PFSK-1 (cell line): ENCODE measurements at regions not wholly inside any gene's neighbourhood (a gene's known extent, or its start where the extent isn't known, plus 50 kb on each side); places are given as distances from the start of the nearest gene placed in this dataset.

Experiments used
- FOXP2 ChIP-seq: optimal IDR thresholded peaks from 2 replicates; pipeline ENCODE3; 2011; ENCODE audit warnings: borderline replicate concordance, control low read depth, inconsistent platforms; ENCODE audit not compliant: insufficient read depth; ENCODE audit errors: extremely low read length, extremely low read depth
- POLR2AphosphoS5 ChIP-seq: IDR thresholded peaks from 2 replicates; pipeline ENCODE4 v1.6.1; 2012; ENCODE audit warnings: low read depth, mild to moderate bottlenecking, control low read depth, low read length, moderate library complexity
- REST ChIP-seq, 2 experiments: IDR thresholded peaks; 2 replicates each; pipeline versions ENCODE4 v1.6.1 to v1.8.0; 2011 to 2012; ENCODE audit warnings: low read depth in 2 of 2, low read length in 2 of 2, control low read depth in 1 of 2, inconsistent platforms in 1 of 2, mild to moderate bottlenecking in 1 of 2, moderate library complexity in 1 of 2; ENCODE audit not compliant: insufficient read depth in 1 of 2
- SIN3A ChIP-seq: IDR thresholded peaks from 2 replicates; pipeline ENCODE4 v1.6.1; 2012; ENCODE audit warnings: mild to moderate bottlenecking, low read length, moderate library complexity, borderline replicate concordance; ENCODE audit not compliant: insufficient read depth
- TAF1 ChIP-seq: IDR thresholded peaks from 2 replicates; pipeline ENCODE4 v1.6.1; 2012; ENCODE audit warnings: low read length, control low read depth, borderline replicate concordance; ENCODE audit not compliant: insufficient read depth

GRCh38 chr10:105864854-105865253 lies 1223.8 kb downstream of the SORCS3 start:
- no peak for TF ChIP-seq FOXP2
- no peak for TF ChIP-seq REST (IDR thresholded peaks at IDR 0.05; ENCODE audit: insufficient read depth in 1 of 2, low read depth in 2 of 2, low read length in 2 of 2)
- no peak for TF ChIP-seq POLR2AphosphoS5
- TF ChIP-seq SIN3A: no peak
- no peak for TF ChIP-seq TAF1

- TF ChIP-seq FOXP2: no peak
- TF ChIP-seq SIN3A: no peak
- no peak for TF ChIP-seq POLR2AphosphoS5
- no peak for TF ChIP-seq TAF1
- no peak for TF ChIP-seq REST (IDR thresholded peaks at IDR 0.05; ENCODE audit: insufficient read depth in 1 of 2, low read depth in 2 of 2, low read length in 2 of 2)
Measured at GRCh38 chr10:105857268-105858264, 1216.5 kb downstream of the SORCS3 start.

GRCh38 chr10:105855791-105856190 lies 1214.7 kb downstream of the SORCS3 start:
- no peak for TF ChIP-seq REST (IDR thresholded peaks at IDR 0.05; ENCODE audit: insufficient read depth in 1 of 2, low read depth in 2 of 2, low read length in 2 of 2)
- no peak for TF ChIP-seq TAF1
- TF ChIP-seq POLR2AphosphoS5: no peak
- no peak for TF ChIP-seq SIN3A
- TF ChIP-seq FOXP2: no peak

- TF ChIP-seq REST (IDR thresholded peaks at IDR 0.05; ENCODE audit: insufficient read depth in 1 of 2, low read depth in 2 of 2, low read length in 2 of 2) (no peak), TAF1 (no peak), POLR2AphosphoS5 (no peak), SIN3A (no peak), FOXP2 (no peak)
Measured at GRCh38 chr10:105844676-105845570, 1203.8 kb downstream of the SORCS3 start.
